22Rv1 (cell line): ENCODE measurements at regions not wholly inside any gene's neighbourhood (a gene's known extent, or its start where the extent isn't known, plus 50 kb on each side); places are given as distances from the start of the nearest gene placed in this dataset.

Experiments used
- ZFX ChIP-seq: fragments of 450-650 bp; IDR thresholded peaks from 2 replicates; pipeline ENCODE4 v1.6.1; 2017; ENCODE audit warnings: antibody characterized with exemption, borderline replicate concordance
- TF ChIP-seq, protein P1 (sequence below): fragments of 450-650 bp; IDR thresholded peaks from 2 replicates; pipeline ENCODE4 v1.5.1; 2017; ENCODE audit warnings: mild to moderate bottlenecking

- TF ChIP-seq, protein P1, sequence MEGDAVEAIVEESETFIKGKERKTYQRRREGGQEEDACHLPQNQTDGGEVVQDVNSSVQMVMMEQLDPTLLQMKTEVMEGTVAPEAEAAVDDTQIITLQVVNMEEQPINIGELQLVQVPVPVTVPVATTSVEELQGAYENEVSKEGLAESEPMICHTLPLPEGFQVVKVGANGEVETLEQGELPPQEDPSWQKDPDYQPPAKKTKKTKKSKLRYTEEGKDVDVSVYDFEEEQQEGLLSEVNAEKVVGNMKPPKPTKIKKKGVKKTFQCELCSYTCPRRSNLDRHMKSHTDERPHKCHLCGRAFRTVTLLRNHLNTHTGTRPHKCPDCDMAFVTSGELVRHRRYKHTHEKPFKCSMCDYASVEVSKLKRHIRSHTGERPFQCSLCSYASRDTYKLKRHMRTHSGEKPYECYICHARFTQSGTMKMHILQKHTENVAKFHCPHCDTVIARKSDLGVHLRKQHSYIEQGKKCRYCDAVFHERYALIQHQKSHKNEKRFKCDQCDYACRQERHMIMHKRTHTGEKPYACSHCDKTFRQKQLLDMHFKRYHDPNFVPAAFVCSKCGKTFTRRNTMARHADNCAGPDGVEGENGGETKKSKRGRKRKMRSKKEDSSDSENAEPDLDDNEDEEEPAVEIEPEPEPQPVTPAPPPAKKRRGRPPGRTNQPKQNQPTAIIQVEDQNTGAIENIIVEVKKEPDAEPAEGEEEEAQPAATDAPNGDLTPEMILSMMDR = no peak
- no peak for TF ChIP-seq ZFX
These were observed 405.4 kb downstream of the SOX2 start for GRCh38 chr3:182117131-182117530.
